A549 (cell line): ENCODE measurements at regions not wholly inside any gene's neighbourhood (a gene's known extent, or its start where the extent isn't known, plus 50 kb on each side); places are given as distances from the start of the nearest gene placed in this dataset.
A peak's percentile ranks its signal among the peaks of the same experiment; 100 is the strongest.

Experiments
- ATAC-seq, 2 experiments: fragments of 200-7000 bp in 1 of 2; fragments of >200 bp in 1 of 2; cut with Nextera tagmentation in 1 of 2; cut with Tn5 transposase in 1 of 2; 3 replicates each; pipeline versions ENCODE4 v1.8.0 to v1.9.1; 2018 to 2020; ENCODE audit warnings: mild to moderate bottlenecking in 1 of 2, moderate library complexity in 1 of 2
- CTCF ChIA-PET: fragments of 300-600 bp; sonication (Branson Sonifier 250); formaldehyde crosslinking; extraction: SDS; loops from one replicate; lab custom pipeline; 2021; ENCODE audit warnings: antibody characterized with exemption, inconsistent platforms; lab: Yijun Ruan, JAX
- POLR2A ChIA-PET: fragments of 350-600 bp; formaldehyde crosslinking; extraction: SDS; loops from one replicate; lab custom pipeline; 2021; ENCODE audit warnings: antibody characterized with exemption, inconsistent platforms; lab: Yijun Ruan, JAX
- DNase-seq, 2 experiments: peaks; one replicate each; pipeline versions ENCODE4 v3.0.0 to v3.0.0-alpha.2; 2011 to 2016; ENCODE audit warnings: low read depth in 1 of 2, low spot score in 1 of 2
- FAIRE-seq: peaks from 2 replicates; lab custom pipeline; 2011; peaks lifted over from hg19 to GRCh38; lab: Jason Lieb, UNC
- H3K27ac ChIP-seq, 2 experiments: fragments of >200 bp; sonication (Bioruptor Twin); formaldehyde crosslinking; 3 replicates each; pipeline ENCODE4 v1.5.1; 2016 to 2017
- H3K4me1 ChIP-seq: fragments of >200 bp; sonication (Bioruptor Twin); formaldehyde crosslinking; 3 replicates; pipeline ENCODE4 v1.6.1; 2016
- H3K4me2 ChIP-seq: fragments of >200 bp; sonication (Bioruptor Twin); formaldehyde crosslinking; 3 replicates; pipeline ENCODE4 v1.6.1; 2016
- H3K4me3 ChIP-seq: fragments of >200 bp; sonication (Bioruptor Twin); formaldehyde crosslinking; 3 replicates; pipeline ENCODE4 v1.5.1; 2016
- H3K9me3 ChIP-seq: fragments of >200 bp; sonication (Bioruptor Twin); formaldehyde crosslinking; 3 replicates; pipeline ENCODE4 v1.6.1; 2016
- CBX2 ChIP-seq: fragments of 200-600 bp; sonication (generic); IDR thresholded peaks from 2 replicates; pipeline ENCODE4 v1.6.1; 2016; ENCODE audit warnings: low read depth, mild to moderate bottlenecking, borderline replicate concordance
- CEBPB ChIP-seq, 2 experiments: fragments of >200 bp in 1 of 2; sonication (Bioruptor Twin) in 1 of 2; formaldehyde crosslinking in 1 of 2; IDR thresholded peaks; 2 replicates each; pipeline ENCODE4 v1.6.1; 2012 to 2016
- CHD2 ChIP-seq: fragments of 150-350 bp; IDR thresholded peaks from 2 replicates; pipeline ENCODE4 v1.6.1; 2014; ENCODE audit warnings: low read length; ENCODE audit not compliant: partially characterized antibody
- FOSL2 ChIP-seq, 2 experiments: fragments of 450-650 bp in 1 of 2; fragments of >200 bp in 1 of 2; sonication (Bioruptor Twin) in 1 of 2; formaldehyde crosslinking; IDR thresholded peaks; 2 replicates each; pipeline versions ENCODE4 v1.5.0 to v1.6.1; 2016 to 2020; ENCODE audit warnings: mild to moderate bottlenecking in 1 of 2, moderate library complexity in 1 of 2
- HEYL ChIP-seq: fragments of 250-450 bp; sonication (Bioruptor Pico); IDR thresholded peaks from 2 replicates; pipeline ENCODE4 v1.8.0; 2021; ENCODE audit warnings: mild to moderate bottlenecking, moderate library complexity
- HOXB13 ChIP-seq: fragments of 250-450 bp; sonication (Bioruptor Pico); IDR thresholded peaks from 2 replicates; pipeline ENCODE4 v1.5.0; 2020; ENCODE audit warnings: low read depth, mild to moderate bottlenecking, moderate library complexity
- KDM1A ChIP-seq: fragments of 200-600 bp; sonication (generic); IDR thresholded peaks from 2 replicates; pipeline ENCODE4 v1.6.1; 2016; ENCODE audit warnings: low read depth, mild to moderate bottlenecking
- KDM5A ChIP-seq: fragments of 200-600 bp; sonication (generic); IDR thresholded peaks from 2 replicates; pipeline ENCODE4 v1.6.1; 2016; ENCODE audit warnings: antibody characterized with exemption, mild to moderate bottlenecking
- MAFK ChIP-seq: fragments of 450-650 bp; IDR thresholded peaks from 2 replicates; pipeline ENCODE4 v1.6.1; 2014; ENCODE audit not compliant: partially characterized antibody
- MYC ChIP-seq: IDR thresholded peaks from 2 replicates; pipeline ENCODE4 v1.6.1; 2012; ENCODE audit warnings: mild to moderate bottlenecking, inconsistent platforms, low read length, improper control_type of control experiment, borderline replicate concordance
- POLR2A ChIP-seq: IDR thresholded peaks from 2 replicates; pipeline ENCODE4 v1.6.1; 2012; ENCODE audit warnings: mild to moderate bottlenecking, low read length
- RAD21 ChIP-seq, 2 experiments: fragments of >200 bp in 1 of 2; sonication (Bioruptor Twin) in 1 of 2; formaldehyde crosslinking in 1 of 2; IDR thresholded peaks in 1 of 2; conservative IDR thresholded peaks in 1 of 2; 2 replicates in 1 of 2; 3 replicates in 1 of 2; pipeline ENCODE4 v1.6.1; 2012 to 2018; ENCODE audit warnings: inconsistent platforms in 1 of 2
- RARB ChIP-seq: fragments of 250-450 bp; sonication (Bioruptor Pico); IDR thresholded peaks from 2 replicates; pipeline ENCODE4 v1.8.0; 2021; ENCODE audit warnings: mild to moderate bottlenecking, moderate library complexity
- RNF2 ChIP-seq: fragments of 200-600 bp; sonication (generic); IDR thresholded peaks from 2 replicates; pipeline ENCODE4 v1.6.1; 2016; ENCODE audit warnings: low read depth, mild to moderate bottlenecking, antibody characterized with exemption, moderate library complexity, borderline replicate concordance
- ZC3H11A ChIP-seq: fragments of 450-650 bp; IDR thresholded peaks from 2 replicates; pipeline ENCODE4 v1.6.1; 2014; ENCODE audit warnings: antibody characterized with exemption, mild to moderate bottlenecking
- ZNF302 ChIP-seq: fragments of 250-450 bp; sonication (Bioruptor Pico); IDR thresholded peaks from 2 replicates; pipeline ENCODE4 v1.9.0; 2021; ENCODE audit warnings: inconsistent platforms, mild to moderate bottlenecking, moderate library complexity
- WGBS: methylation state at CpG from one replicate; pipeline ENCODE4 v1.1.6; 2017; ENCODE audit errors: missing lambda C conversion rate; 5-methylcytosine and 5-hydroxymethylcytosine counted together
- TF ChIP-seq, protein P1 (sequence below): fragments of 250-450 bp; sonication (Bioruptor Pico); IDR thresholded peaks from 2 replicates; pipeline ENCODE4 v1.5.0; 2021; ENCODE audit warnings: mild to moderate bottlenecking, moderate library complexity, borderline replicate concordance
- TF ChIP-seq, protein P2 (sequence below): fragments of >200 bp; sonication (Bioruptor Twin); formaldehyde crosslinking; IDR thresholded peaks from 2 replicates; pipeline ENCODE4 v1.6.1; 2016
- TF ChIP-seq, protein P3 (sequence below): IDR thresholded peaks from 2 replicates; pipeline ENCODE4 v1.6.1; 2012

DNA sequence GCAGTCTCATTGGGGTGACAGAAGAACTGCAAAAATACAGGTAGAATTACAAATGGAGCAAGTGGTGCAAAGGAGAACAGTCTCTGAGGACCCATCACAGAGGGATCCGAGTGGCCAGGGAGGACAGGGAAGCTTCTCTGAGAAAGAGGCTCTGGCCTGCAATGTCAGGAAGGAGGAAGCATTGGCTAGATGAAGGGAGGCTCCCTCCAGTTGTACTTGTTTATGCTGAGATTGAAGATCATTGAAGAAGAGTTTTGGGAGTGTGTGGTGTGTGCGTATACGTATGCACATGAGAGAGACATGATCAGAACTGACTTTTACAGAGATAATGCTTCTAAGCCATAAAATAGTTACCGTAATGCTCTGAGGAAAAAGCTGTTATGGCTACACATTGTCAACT, 274.7 kb upstream of the FZD8 start:
- WGBS = 78% methylated on average over 4 of the region's 4 CpGs
- Histone ChIP-seq H3K9me3 (no peaks in the 10 kb centered on the region), H3K4me1 (0 out of 3 replicates have a peak, but pooled peaks cover 3% of the 10 kb centered on the region), H3K4me2 (no peak overlapping the region), H3K27ac (no peak overlapping the region), H3K4me3 (no peak overlapping the region)
- FAIRE-seq (no peak), DNase-seq (peak in 1 of 2 experiments; percentile 13), ATAC-seq (no peak)
- TF ChIP-seq, protein P1, sequence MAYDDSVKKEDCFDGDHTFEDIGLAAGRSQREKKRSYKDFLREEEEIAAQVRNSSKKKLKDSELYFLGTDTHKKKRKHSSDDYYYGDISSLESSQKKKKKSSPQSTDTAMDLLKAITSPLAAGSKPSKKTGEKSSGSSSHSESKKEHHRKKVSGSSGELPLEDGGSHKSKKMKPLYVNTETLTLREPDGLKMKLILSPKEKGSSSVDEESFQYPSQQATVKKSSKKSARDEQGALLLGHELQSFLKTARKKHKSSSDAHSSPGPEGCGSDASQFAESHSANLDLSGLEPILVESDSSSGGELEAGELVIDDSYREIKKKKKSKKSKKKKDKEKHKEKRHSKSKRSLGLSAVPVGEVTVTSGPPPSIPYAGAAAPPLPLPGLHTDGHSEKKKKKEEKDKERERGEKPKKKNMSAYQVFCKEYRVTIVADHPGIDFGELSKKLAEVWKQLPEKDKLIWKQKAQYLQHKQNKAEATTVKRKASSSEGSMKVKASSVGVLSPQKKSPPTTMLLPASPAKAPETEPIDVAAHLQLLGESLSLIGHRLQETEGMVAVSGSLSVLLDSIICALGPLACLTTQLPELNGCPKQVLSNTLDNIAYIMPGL (CRISPR knock-in tag) = no peak
- TF ChIP-seq HOXB13 (CRISPR knock-in tag) (no peak), RNF2 (no peak), KDM1A (no peak)
- ChIA-PET CTCF (interaction anchor here (1.1 to 1.3 kb wide), 2 partner anchors 280 to 281 kb away, joined by 3 read pairs; no protein-coding TSS in a partner anchor), POLR2A (no interaction called here)

DNA sequence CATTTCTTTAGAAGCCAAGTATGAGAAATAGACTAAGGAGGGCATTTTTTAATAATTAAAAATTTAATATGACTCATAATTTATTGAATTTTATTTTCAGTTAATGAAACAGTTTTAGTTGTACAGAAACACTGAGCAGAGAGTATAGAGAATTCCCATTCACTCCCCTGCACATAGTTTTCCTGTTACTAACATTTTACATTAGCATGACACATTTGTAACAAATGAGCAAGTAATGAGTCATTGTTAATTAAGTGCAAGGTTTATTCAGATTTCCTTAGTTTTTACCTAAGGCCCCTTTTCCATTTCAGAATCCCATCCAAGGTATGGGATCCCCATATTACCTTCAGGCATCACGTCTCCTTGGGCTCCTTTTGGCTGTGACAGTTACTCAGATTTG, 271.5 kb upstream of the FZD8 start:
- FAIRE-seq = no peak
- H3K4me2 ChIP-seq = no peak overlapping the region; the same call in 2 of the 3 replicates
- TF ChIP-seq CEBPB (IDR thresholded peaks at IDR 0.05) (no peak), FOSL2 (IDR thresholded peaks at IDR 0.05) (no peak), FOSL2 (CRISPR knock-in tag; IDR thresholded peaks at IDR 0.05) (peak; percentile 62)
- TF ChIP-seq, protein P2, sequence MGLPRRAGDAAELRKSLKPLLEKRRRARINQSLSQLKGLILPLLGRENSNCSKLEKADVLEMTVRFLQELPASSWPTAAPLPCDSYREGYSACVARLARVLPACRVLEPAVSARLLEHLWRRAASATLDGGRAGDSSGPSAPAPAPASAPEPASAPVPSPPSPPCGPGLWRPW = no peak
- TF ChIP-seq, all 56 proteins: peak for 1
- 71% methylated on average over 1 of the region's 1 CpG for WGBS
- Histone ChIP-seq H3K27ac (no peak overlapping the region), H3K4me3 (no peak overlapping the region), H3K4me1 (peaks cover 7% of the 10 kb centered on the region; the same call in 1 of the 3 replicates), H3K9me3 (no peaks in the 10 kb centered on the region)
- ATAC-seq (no peak), DNase-seq (no peak)
- ChIA-PET CTCF (no interaction called here), POLR2A (no interaction called here)

DNA sequence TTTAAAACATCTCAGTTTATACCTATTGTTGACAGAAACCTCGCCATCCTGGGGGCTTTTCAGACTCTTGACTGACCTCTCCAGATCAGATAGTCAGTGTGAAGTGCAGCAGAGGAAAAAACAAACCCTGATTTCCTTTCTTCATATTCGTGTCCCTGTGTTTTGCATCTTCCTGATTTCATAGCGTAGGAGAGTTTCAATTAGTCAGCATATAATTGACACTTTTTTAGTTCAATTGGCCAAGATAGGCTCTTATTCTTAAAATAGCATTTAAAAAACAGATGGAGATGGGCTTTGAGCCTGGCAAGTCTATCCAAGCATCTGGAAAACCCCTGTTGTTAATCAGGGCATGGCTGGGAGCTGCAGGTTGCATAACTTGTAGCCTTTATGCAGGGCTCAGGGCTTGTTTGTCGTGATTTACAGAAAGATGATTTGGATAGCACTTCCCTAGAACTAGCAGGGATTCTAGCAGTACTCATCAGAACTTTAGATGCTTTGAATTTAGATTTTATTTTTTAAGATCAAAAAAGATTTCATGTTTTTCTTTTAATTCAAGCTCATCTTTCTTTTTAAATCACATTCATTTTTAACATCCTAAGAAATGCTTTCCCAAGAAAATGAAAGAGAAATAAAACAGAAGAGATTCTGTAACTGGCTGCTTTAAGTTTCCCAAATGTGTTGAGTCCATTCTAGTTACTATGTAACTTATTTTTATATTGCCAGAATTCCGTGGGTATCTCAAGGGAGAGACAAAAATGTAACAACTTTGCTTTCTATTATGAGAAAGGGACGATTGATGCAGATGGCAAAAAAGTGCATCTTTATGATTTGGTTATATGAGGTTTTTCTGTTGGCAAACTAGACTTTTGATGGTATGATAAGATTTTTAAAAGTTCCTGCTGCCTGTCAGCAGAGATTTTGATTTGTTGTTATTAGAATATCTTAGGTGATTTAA, 270.8 kb upstream of the FZD8 start:
- no peak for ATAC-seq
- POLR2A ChIA-PET = no interaction called here

More for the DNA sequence above, 270.8 kb upstream of the FZD8 start:
- TF ChIP-seq RAD21 (conservative IDR thresholded peaks at IDR 0.05 in 1 of 2, IDR thresholded peaks at IDR 0.05 in 1 of 2) = no peak
- no peak for TF ChIP-seq HEYL
- TF ChIP-seq RARB (CRISPR knock-in tag) = no peak
- TF ChIP-seq CBX2 = no peak
- TF ChIP-seq, protein P3, sequence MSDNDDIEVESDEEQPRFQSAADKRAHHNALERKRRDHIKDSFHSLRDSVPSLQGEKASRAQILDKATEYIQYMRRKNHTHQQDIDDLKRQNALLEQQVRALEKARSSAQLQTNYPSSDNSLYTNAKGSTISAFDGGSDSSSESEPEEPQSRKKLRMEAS = no peak
- no peak for TF ChIP-seq ZC3H11A
- peak; percentile 75 for TF ChIP-seq MAFK
- no peak for TF ChIP-seq POLR2A
- TF ChIP-seq FOSL2 (IDR thresholded peaks at IDR 0.05) = no peak
- TF ChIP-seq FOSL2 (CRISPR knock-in tag; IDR thresholded peaks at IDR 0.05) = no peak
- no peak for TF ChIP-seq KDM5A
- TF ChIP-seq CEBPB (IDR thresholded peaks at IDR 0.05) = peak in 1 of 2 experiments; percentile 50; a peak in 2 of 4 replicates
- TF ChIP-seq CHD2 = no peak
- TF ChIP-seq, protein P2 = no peak
- no peak for TF ChIP-seq MYC
- no peak for TF ChIP-seq ZNF302 (CRISPR knock-in tag)
- DNase-seq (no peak), FAIRE-seq (no peak)
- Histone ChIP-seq H3K4me3 (no peak overlapping the region), H3K4me2 (peak overlapping the region; percentile 47), H3K27ac (peak overlapping the region; percentile 3 to 20; a peak in 2 of 6 replicates), H3K4me1 (peaks cover 7% of the 10 kb centered on the region; the same call in 1 of the 3 replicates), H3K9me3 (no peaks in the 10 kb centered on the region)
- WGBS = 22% methylated on average over 6 of the region's 6 CpGs
- CTCF ChIA-PET = interaction anchor here (1.5 kb wide), 1 partner anchor 277 kb away, joined by 3 read pairs; no protein-coding TSS in a partner anchor
